SKM-1 treated with dmso at 0.1 percent for 144 hours (cell line): ENCODE measurements at regions not wholly inside any gene's neighbourhood (a gene's known extent, or its start where the extent isn't known, plus 50 kb on each side); places are given as distances from the start of the nearest gene placed in this dataset.

Source experiments
- DNase-seq: peaks from one replicate; lab custom pipeline; 2025; ENCODE audit not compliant: unreplicated experiment; lab: John Stamatoyannopoulos, UW

DNA sequence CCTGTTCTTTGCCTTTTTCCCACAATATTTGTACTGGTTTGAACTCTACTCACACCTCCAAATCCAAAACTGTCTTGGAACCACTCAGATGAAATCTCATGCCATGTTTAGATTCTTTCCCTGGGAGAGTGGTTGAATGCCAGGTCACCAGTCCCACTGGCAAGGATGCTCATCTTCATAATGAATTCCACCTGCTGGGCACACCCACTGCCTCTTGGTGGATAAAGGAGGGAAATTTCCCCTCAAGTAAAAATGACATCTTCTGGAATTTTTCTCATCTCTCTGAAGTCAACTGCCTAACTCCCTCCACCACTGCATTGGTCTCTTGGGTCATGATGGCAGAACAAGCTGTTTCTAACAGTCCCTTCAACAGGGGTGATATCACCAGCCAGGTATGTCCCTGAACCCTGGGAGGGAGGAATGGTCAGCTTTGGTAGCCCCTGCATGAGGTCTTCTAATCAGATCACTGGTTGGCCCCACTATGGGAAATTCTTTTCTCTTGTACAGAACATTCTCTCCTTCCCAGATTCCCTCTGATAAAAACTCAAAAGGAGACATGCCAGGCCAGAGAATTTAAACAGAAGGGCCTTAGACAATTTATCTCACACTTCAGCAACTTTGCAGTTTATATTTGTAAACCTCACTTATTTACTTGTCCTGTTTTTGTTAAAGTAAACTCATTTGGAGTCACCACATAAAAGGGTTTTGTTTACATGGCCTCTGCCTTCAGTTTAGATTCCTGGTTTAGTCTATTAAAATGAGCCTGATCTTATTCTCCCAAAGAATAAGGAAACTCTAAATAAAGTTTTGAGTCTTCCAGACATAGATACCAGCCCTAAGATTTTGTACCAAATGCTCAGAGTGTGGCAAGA lies 143.4 kb downstream of the WNT5A start:
- DNase-seq = no peak

DNA sequence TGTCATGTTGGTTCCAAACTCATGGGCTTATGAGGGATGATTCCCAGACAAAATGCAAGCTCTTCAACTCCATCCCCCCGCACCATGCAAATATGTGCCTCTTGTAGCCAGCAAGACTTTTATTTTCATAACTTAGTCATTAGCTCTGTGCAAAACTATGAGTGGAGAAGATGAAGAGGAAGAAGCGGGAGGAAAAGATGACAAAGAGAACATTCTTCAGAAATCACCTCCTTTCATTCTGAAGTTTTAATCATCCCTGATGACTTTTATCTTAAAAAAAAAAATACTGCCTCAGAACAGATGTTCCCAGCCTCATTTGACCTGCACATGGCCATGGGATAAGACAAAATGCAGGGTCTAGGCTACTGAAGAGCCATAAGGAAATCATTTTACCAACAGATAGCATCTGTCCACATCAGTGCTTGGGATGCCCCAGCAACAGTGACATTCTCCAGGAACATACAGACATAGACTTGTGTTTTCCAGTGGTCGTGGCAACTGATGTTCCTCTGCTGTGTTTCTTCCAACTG lies 145.5 kb downstream of the WNT5A start:
- DNase-seq = no peak

DNA sequence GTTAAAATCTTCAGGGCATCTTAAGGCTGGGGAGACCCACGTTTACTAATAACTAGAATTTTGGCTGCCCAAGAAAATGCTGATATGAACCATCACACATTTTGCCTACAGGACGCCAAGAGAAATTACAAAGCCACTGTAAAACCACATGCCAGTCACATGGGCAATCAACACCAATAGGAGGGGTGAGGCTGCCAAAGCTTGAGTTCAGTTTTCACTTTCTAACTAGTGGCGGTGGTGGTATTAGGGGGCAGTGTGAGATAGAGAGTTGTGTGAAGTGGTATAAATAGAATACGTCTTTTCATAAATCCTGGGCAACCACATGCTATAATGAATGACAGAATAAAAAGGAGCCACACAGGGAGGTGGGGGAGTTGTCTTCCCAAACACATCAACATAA lies 147.3 kb downstream of the WNT5A start:
- DNase-seq = no peak

- no peak for DNase-seq
Observed at GRCh38 chr3:55339390-55339789, 147.7 kb downstream of the WNT5A start.

DNA sequence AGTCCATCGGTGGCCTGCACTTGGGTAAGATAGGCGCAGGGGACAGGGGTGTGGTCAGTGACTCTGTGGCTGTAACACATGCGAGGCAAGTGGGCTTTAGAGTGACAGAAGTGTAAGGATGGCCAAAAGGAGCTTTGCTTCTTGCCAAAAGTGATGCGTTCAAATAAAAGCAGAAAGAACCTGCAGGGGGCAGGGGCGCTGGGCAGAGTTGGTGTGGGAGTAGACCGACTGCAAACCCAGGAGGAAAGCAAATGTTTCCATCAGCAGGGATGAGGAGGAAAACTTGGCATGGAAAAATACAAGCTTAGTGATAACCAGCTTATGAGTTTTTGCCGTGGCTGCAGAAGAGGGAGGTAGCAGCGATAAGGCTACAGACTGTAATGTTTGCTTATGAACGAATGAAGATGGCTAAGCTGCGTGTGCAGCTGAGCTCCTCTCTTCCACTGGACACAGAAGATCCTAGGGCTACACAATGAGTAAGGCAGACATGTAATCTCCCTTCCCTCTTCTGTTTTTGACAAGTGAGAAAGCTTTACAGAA lies 149.4 kb downstream of the WNT5A start:
- DNase-seq = no peak

DNA sequence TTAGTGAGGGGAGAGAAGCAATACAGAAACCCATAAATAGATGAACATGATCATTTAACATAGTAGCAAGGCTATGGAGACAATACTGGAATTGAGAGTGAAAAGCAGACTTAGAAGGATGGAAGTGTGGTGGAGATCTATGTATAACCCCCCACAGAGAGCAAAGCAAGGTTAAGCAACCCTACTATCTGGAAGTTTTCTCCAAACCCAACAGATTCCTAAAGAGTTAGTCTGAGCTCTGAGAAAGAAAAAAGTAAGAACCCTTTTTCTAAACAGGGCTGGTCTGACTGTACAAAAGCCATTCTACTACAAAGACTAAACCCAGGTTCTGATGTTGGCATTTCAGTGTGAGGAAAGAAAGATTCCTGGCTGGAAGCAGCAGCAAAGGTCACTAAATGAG lies 153.2 kb downstream of the WNT5A start:
- no peak for DNase-seq

- DNase-seq = no peak
Observed at GRCh38 chr3:55333046-55333445, 154.1 kb downstream of the WNT5A start.

GRCh38 chr3:55332176-55332575 lies 154.9 kb downstream of the WNT5A start:
- DNase-seq = no peak

GRCh38 chr3:55331524-55331923 lies 155.6 kb downstream of the WNT5A start:
- no peak for DNase-seq

DNA sequence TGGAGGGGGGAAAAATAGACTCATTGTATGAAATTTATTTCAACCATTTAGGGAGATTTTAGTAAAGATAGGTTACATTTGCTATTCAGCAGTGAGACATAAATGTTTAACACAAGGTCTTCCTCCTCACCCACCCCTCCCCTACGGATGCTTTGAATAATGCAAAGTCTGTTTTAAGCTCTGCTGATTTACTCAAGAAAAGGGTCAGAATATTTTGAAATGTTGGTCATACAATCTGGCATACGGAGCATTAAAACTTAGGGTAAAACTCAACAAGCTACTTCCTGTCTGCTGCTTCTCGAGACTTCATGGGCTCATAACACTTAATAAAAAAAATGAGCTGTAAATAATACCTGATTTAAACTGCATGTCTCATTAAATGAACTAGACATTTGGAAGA lies 156.3 kb downstream of the WNT5A start:
- no peak for DNase-seq

DNA sequence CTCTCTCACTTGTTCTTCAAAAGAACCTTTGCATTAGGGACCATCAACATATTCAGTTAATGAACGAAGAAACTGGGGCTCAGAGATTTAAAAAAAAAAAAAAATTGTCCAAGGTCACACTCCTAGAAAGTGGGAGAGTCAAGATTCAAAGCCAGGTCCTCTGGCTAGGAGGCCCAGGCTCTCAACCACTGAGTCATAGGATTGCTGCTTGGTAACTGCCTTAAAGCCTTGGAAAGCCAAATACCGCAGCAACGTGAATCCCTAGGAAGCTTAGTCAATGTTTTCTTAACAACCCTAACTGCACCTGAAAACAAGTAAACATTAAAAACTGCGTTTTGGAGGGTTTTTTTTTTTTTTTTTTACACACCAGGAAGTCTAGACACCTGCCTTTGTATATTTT lies 156.8 kb downstream of the WNT5A start:
- DNase-seq = no peak

DNA sequence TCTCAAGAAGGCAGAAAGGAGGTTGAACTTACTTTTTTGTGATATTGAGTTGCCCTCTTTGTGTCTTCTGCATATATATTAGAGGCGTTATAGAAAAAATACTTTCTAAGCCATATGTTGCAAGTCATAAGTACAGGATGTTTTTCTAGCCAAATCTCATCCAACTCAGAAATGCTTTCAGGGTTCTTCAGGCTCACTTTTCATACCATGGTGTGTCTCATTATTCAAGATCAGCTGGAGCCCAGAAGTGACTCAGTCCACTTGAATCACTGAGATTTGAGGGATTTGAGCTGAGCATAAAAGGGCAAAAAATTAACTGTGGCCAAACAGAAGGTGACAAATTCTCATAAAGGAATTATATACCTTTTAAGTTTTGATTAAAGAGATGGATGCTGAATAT lies 157.3 kb downstream of the WNT5A start:
- no peak for DNase-seq

DNA sequence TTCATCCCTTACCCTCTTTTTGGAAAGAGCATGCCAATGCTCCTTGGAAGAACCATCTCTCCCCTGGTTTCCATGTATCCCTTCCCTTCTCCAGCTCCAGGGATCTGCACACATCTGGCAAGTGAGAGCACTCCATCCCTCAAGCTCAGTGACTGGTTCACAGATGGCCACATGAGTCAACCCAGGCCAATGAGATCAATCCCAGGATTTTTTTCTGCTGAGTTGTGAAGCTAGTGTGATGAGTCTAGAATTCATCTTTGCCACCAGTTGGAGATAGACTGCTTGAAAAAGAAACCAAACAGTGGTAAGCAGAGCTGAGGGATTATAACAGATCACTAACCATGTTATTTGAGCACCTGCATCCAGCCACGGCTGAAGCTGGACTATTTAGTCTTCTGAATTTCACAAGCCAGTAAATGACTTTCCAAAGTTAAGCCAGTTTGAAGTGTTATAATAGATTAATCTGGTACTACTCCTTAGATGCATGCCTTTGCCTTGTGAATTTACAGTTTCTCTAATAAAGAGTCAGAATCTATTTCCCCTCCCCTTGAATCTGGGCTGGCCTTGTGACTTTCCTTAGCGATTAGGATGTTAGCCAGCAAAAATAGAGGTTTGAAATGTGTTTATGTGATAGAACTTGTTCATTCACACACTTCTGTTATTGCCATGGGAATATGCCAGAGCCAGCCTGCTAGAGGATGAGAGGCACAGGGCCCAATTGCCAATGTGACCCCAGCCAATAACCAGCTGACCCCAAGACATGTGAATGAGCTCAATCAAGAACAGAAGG lies 159.8 kb downstream of the WNT5A start:
- no peak for DNase-seq

GRCh38 chr3:55322638-55323037 lies 164.5 kb downstream of the WNT5A start:
- DNase-seq = no peak

DNA sequence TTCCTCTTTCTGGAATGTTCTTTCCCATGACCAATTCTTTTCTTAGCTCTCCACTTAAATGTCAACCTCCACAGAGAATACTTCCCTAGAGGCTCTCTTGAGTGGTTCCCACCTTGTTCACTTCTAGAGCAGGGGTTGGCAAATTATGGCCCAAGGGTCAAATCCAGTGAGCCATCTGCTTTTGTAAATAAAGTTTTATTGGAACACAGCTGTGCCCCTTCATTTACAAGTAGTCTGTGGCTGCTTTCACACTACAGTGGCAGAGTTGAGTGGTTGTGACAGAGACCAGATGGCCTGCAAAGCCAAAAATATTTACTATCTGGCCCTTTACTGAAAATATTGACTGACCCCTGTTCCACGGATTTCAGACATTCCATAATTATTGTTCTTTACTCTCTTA lies 166.2 kb downstream of the WNT5A start:
- DNase-seq = no peak

DNA sequence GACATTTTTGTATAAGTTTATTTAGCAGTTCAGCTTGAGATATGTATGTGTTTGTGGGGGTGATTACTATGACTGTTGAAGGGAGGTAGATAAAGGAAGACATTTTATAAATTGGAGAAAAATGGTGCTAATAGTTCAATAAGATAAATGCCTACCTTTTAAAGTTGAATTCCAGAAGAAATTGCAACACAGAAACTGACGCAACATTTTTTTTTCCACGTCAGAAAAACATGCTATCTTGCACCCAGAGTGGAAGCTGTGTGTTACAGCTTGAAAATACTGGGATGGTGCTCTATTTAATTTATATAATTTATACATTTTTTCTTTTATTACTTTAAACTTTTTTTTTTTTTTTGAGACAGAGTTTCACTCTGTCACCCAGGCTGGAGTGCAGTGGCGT lies 171.7 kb downstream of the WNT5A start:
- no peak for DNase-seq

DNA sequence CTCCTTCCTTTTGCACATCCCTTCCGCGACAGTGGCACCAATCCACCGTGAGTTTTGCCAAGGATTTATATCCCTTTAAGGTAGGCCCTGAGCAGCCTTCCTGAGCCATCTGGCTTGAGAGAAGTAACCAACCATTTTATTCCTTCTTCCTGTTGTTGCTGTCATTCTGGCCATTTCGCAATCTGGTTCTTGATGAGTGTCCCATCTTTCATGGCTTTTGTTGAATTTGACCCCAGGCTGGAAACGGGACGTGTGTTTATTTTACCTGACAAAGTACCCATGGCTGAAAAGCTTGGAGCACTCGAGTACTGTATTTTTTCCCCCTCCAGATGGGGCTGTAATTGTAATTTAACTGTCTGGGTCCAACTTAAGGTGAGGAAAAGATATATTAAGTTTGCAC lies 173.4 kb downstream of the WNT5A start:
- no peak for DNase-seq

DNA sequence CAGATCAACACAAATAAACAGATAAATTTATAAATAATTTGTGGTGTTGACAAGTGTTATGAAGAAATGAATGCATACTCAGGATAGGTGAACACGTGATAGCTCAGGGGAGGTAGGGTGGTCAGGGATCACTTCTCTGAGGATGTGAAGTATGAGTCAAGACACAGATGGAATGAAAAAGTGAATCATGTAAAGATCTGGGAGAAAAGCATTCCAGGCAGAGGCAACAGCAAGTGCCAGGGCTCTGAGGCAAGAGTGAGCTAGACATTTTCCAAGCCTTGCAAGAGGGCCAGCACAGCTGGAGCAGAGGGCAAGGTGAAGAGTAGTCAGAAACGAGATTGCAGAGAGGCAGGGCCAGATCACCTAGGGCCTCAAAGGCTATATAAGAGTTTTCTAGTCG lies 177.8 kb downstream of the WNT5A start:
- DNase-seq = no peak

DNA sequence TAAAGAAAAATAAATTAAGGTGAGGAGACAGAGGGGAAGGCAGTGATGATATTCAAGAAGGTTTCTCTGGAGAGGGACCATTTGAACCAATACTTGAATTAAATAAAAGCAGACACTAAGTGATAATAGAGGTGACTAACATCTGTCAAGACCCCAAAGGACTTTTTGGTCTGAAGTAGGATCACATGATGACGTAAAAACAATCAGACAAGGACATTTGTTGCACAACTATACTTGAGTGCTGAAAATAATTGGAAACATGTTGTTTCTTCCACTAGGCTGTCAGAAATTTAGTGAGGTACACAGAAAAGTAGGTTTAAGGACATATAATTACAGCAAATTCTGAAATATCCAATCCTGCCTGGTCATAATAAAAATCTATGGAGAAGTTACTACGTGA lies 179.5 kb downstream of the WNT5A start:
- no peak for DNase-seq

DNA sequence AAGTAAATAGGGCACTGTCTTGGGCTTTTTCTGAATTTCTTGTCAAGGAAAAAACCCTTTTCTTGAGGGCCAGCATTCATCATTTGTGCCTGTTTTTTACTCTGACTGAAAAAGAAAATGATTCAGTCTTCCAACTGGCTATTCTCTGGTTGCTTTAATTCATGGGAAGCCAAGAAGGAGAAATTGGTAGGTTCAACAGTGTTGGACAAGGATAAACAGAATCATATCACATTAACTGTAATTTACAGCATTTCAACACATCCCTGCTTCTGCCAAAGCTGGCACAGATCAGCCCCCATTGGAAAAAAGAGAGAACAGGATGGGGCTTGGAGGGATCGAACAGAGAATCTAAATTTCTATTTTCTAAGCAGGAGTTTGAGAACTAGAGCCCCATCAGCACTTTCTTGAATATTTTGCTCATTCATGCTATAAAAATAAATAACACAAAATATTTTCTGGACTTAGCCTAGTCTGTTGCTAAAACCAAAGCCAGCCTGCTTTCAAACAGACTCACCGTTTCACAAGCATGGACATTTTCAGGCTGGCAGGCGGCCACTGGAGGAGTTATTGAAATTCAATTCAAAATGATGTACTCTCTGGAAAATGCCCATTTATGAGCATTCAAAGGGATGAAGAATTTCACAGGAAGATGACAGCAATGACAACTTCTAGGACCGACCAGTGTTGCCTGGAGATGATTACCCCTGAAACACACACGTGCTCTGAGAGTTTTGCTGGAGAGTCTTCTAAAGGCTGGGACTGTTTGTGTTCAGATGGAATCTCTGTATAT lies 181.2 kb downstream of the WNT5A start:
- DNase-seq = no peak

GRCh38 chr3:55300701-55301100 lies 186.4 kb downstream of the WNT5A start:
- no peak for DNase-seq
